A549 (cell line): ENCODE measurements at regions not wholly inside any gene's neighbourhood (a gene's known extent, or its start where the extent isn't known, plus 50 kb on each side); places are given as distances from the start of the nearest gene placed in this dataset.

Source experiments
- CBX8 ChIP-seq: fragments of 200-600 bp; sonication (generic); IDR thresholded peaks from 2 replicates; pipeline ENCODE4 v1.6.1; 2016
- CTCF ChIP-seq: fragments of >200 bp; sonication (Bioruptor Twin); formaldehyde crosslinking; IDR thresholded peaks from 3 replicates; pipeline ENCODE4 v1.5.1; 2016
- POLR2A ChIP-seq: IDR thresholded peaks from 2 replicates; pipeline ENCODE4 v1.6.1; 2012; ENCODE audit warnings: mild to moderate bottlenecking, low read length
- RAD21 ChIP-seq, 2 experiments: fragments of >200 bp in 1 of 2; sonication (Bioruptor Twin) in 1 of 2; formaldehyde crosslinking in 1 of 2; IDR thresholded peaks in 1 of 2; conservative IDR thresholded peaks in 1 of 2; 2 replicates in 1 of 2; 3 replicates in 1 of 2; pipeline ENCODE4 v1.6.1; 2012 to 2018; ENCODE audit warnings: inconsistent platforms in 1 of 2
- RARB ChIP-seq: fragments of 250-450 bp; sonication (Bioruptor Pico); IDR thresholded peaks from 2 replicates; pipeline ENCODE4 v1.8.0; 2021; ENCODE audit warnings: mild to moderate bottlenecking, moderate library complexity
- REST ChIP-seq: fragments of 200-600 bp; sonication (generic); IDR thresholded peaks from 2 replicates; pipeline ENCODE4 v1.6.1; 2016; ENCODE audit warnings: antibody characterized with exemption, mild to moderate bottlenecking, moderate library complexity
- RFX5 ChIP-seq: fragments of 450-650 bp; IDR thresholded peaks from 2 replicates; pipeline ENCODE4 v1.7.1; 2014; ENCODE audit warnings: antibody characterized with exemption, mild to moderate bottlenecking, moderate library complexity
- RNF2 ChIP-seq: fragments of 200-600 bp; sonication (generic); IDR thresholded peaks from 2 replicates; pipeline ENCODE4 v1.6.1; 2016; ENCODE audit warnings: low read depth, mild to moderate bottlenecking, antibody characterized with exemption, moderate library complexity, borderline replicate concordance
- SMC3 ChIP-seq: fragments of >200 bp; sonication (Bioruptor Twin); formaldehyde crosslinking; IDR thresholded peaks from 3 replicates; pipeline ENCODE4 v1.6.1; 2018; ENCODE audit warnings: inconsistent platforms
- TP53 ChIP-seq: fragments of 250-450 bp; sonication (Bioruptor Pico); IDR thresholded peaks from 2 replicates; pipeline ENCODE4 v1.5.0; 2021; ENCODE audit warnings: mild to moderate bottlenecking, moderate library complexity

- no peak for TF ChIP-seq POLR2A
- TF ChIP-seq RAD21 (conservative IDR thresholded peaks at IDR 0.05 in 1 of 2, IDR thresholded peaks at IDR 0.05 in 1 of 2) = no peak
- no peak for TF ChIP-seq RARB (CRISPR knock-in tag)
- no peak for TF ChIP-seq SMC3
- no peak for TF ChIP-seq TP53
- TF ChIP-seq RFX5 = no peak
- TF ChIP-seq CBX8 = no peak
- TF ChIP-seq CTCF = no peak
- no peak for TF ChIP-seq RNF2
- TF ChIP-seq REST = no peak
These were observed 245.9 kb downstream of the MIAT start for GRCh38 chr22:26903030-26903856.
